ENCODE measurements at regions not wholly inside any gene's neighbourhood (a gene's known extent, or its start where the extent isn't known, plus 50 kb on each side); places are given as distances from the start of the nearest gene placed in this dataset.

- no peak for DNase-seq
- H3K36me3 ChIP-seq: no peaks in the 10 kb centered on the region
- 65 to 82% (median 78%) methylated on average over 3 of the region's 3 CpGs for WGBS, 3 donors
These were observed 88.2 kb upstream of the NTF3 start for GRCh38 chr12:5343711-5344110.

GRCh38 chr12:5344131-5344530 is 87.8 kb upstream of the NTF3 start:
- Histone ChIP-seq H3K27me3 (no peaks in the 10 kb centered on the region), H3K27ac (no peak overlapping the region), H3K36me3 (no peaks in the 10 kb centered on the region), H3K4me1 (ENCODE audit: insufficient read depth) (no peaks in the 10 kb centered on the region), H3K9me3 (no peaks in the 10 kb centered on the region), H3K4me3 (no peak overlapping the region)
- intact Hi-C loops (cut with DNase I): no loop called here
- 78 to 82% (median 78%) methylated on average over 3 to 4 of the region's 4 CpGs for WGBS, 3 donors
- TF ChIP-seq POLR2A (IDR thresholded peaks at IDR 0.05) (no peak), CTCF (IDR thresholded peaks at IDR 0.05) (no peak), EP300 (IDR thresholded peaks at IDR 0.05) (no peak)
- no peak for DNase-seq

More at GRCh38 chr12:5343711-5344110, 88.2 kb upstream of the NTF3 start:
- TF ChIP-seq EP300 (IDR thresholded peaks at IDR 0.05): no peak
- no peak for TF ChIP-seq POLR2A (IDR thresholded peaks at IDR 0.05)
- no peak for TF ChIP-seq CTCF (IDR thresholded peaks at IDR 0.05)
- intact Hi-C loops (cut with DNase I): no loop called here
- no peak overlapping the region for H3K27ac ChIP-seq
- H3K27me3 ChIP-seq: no peaks in the 10 kb centered on the region
- no peaks in the 10 kb centered on the region for H3K4me1 ChIP-seq (ENCODE audit: insufficient read depth)
- H3K4me3 ChIP-seq: no peak overlapping the region
- no peaks in the 10 kb centered on the region for H3K9me3 ChIP-seq

GRCh38 chr12:5345534-5345933 is 86.4 kb upstream of the NTF3 start:
- no peak for DNase-seq
- intact Hi-C loops (cut with DNase I): no loop called here
- Histone ChIP-seq H3K9me3 (no peaks in the 10 kb centered on the region), H3K36me3 (no peaks in the 10 kb centered on the region), H3K27ac (no peak overlapping the region), H3K27me3 (no peaks in the 10 kb centered on the region), H3K4me1 (ENCODE audit: insufficient read depth) (no peaks in the 10 kb centered on the region), H3K4me3 (no peak overlapping the region)
- TF ChIP-seq POLR2A (IDR thresholded peaks at IDR 0.05) (no peak), EP300 (IDR thresholded peaks at IDR 0.05) (no peak), CTCF (IDR thresholded peaks at IDR 0.05) (no peak)

GRCh38 chr12:5348057-5348456 is 83.9 kb upstream of the NTF3 start:
- Histone ChIP-seq H3K27me3 (no peaks in the 10 kb centered on the region), H3K4me3 (no peak overlapping the region), H3K9me3 (no peaks in the 10 kb centered on the region), H3K4me1 (ENCODE audit: insufficient read depth) (no peaks in the 10 kb centered on the region), H3K36me3 (no peaks in the 10 kb centered on the region), H3K27ac (no peak overlapping the region)
- intact Hi-C loops (cut with DNase I): no loop called here
- no peak for TF ChIP-seq POLR2A (IDR thresholded peaks at IDR 0.05)
- TF ChIP-seq EP300 (IDR thresholded peaks at IDR 0.05): no peak
- TF ChIP-seq CTCF (IDR thresholded peaks at IDR 0.05): no peak
- WGBS, 3 donors: 38 to 46% (median 45%) methylated on average over 3 of the region's 3 CpGs
- DNase-seq: no peak

- no peaks in the 10 kb centered on the region for H3K27me3 ChIP-seq
- H3K4me3 ChIP-seq: no peak overlapping the region
- no peaks in the 10 kb centered on the region for H3K9me3 ChIP-seq
- H3K4me1 ChIP-seq (ENCODE audit: insufficient read depth): no peaks in the 10 kb centered on the region
- no peaks in the 10 kb centered on the region for H3K36me3 ChIP-seq
- no peak for DNase-seq
- no peak for TF ChIP-seq EP300 (IDR thresholded peaks at IDR 0.05)
- TF ChIP-seq CTCF (IDR thresholded peaks at IDR 0.05): no peak
- no peak for TF ChIP-seq POLR2A (IDR thresholded peaks at IDR 0.05)
- intact Hi-C loops (cut with DNase I): no loop called here
- 13 to 31% (median 19%) methylated on average over 4 of the region's 4 CpGs for WGBS, 3 donors
- no peak overlapping the region for H3K27ac ChIP-seq
These were observed 83.4 kb upstream of the NTF3 start for GRCh38 chr12:5348491-5348890.

Measured in ovary (tissue), 7 donors.